T-helper 17 cell (primary cell): ENCODE measurements at regions not wholly inside any gene's neighbourhood (a gene's known extent, or its start where the extent isn't known, plus 50 kb on each side); places are given as distances from the start of the nearest gene placed in this dataset.

Experiments used
- ATAC-seq: fragments of 150-1000 bp; cut with Tn5 transposase; 2 replicates; pipeline ENCODE4 v1.10.0; 2021; ENCODE audit warnings: mild to moderate bottlenecking, moderate library complexity
- DNase-seq, 3 donors: peaks; one replicate each; pipeline versions ENCODE4 v3.0.0 to v3.0.0-alpha.2; 2020 to 2021
- H3K9me3 ChIP-seq: one replicate; pipeline ENCODE4 v1.7.0; 2013; ENCODE audit warnings: low read length, mild to moderate bottlenecking; ENCODE audit not compliant: control insufficient read depth, poor library complexity, severe bottlenecking
- H3K27ac Mint-ChIP-seq: one replicate; pipeline ENCODE4 v1.8.0; 2022; ENCODE audit warnings: mild to moderate bottlenecking, moderate library complexity, mixed read lengths
- H3K27me3 Mint-ChIP-seq: one replicate; pipeline ENCODE4 v1.8.0; 2022; ENCODE audit warnings: mixed read lengths
- H3K36me3 Mint-ChIP-seq: one replicate; pipeline ENCODE4 v1.8.0; 2022; ENCODE audit warnings: low read depth, mixed read lengths
- H3K4me1 Mint-ChIP-seq: one replicate; pipeline ENCODE4 v1.8.0; 2022; ENCODE audit warnings: mild to moderate bottlenecking, mixed read lengths
- H3K4me3 Mint-ChIP-seq: one replicate; pipeline ENCODE4 v1.8.0; 2022; ENCODE audit warnings: mild to moderate bottlenecking, moderate library complexity, mixed read lengths

DNA sequence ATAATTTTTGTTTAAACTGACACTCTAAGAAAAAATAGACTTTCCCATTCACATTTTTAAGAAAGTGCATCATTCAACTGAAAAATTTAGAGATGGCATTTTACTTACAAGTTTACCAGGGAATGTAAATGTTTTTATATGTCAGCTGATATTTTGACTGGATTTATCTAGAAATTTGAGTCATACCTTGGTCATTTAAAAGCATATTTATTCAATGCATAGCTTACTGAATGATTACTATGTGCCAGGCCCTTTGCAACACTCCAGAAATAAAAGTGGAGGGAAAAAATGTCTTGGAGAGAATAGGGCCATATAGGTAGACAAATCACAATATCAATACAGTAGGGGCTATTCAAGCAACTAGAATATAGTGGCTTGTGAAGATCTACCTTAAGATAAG, 98.4 kb upstream of the FAM3C start:
- Mint-ChIP-seq H3K4me3 (no peak overlapping the region), H3K4me1 (no peaks in the 10 kb centered on the region), H3K27ac (no peak overlapping the region), H3K36me3 (no peaks in the 10 kb centered on the region), H3K27me3 (no peaks in the 10 kb centered on the region)
- H3K9me3 ChIP-seq: no peaks in the 10 kb centered on the region
- no peak for DNase-seq
- ATAC-seq: no peak

DNA sequence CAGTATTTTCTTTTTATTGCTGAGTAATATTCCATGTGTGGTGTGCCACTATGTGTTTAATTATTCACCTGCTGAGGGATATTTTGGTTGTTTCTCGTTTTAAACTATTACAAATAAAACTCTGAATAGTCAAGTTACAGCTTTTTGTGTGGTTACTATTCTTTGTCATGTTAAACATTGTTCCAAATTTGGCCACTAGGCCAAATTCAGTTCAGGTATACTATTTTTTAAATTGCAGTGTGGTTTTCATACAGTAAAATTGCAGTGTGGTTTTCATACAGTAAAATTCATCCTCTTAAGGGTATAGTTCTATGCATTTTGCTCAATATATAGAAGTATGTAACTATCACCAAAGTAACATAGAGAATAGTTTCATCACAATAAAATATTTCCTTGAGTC, 97.4 kb upstream of the FAM3C start:
- Mint-ChIP-seq H3K27ac (no peak overlapping the region), H3K4me1 (no peaks in the 10 kb centered on the region), H3K4me3 (no peak overlapping the region), H3K27me3 (no peaks in the 10 kb centered on the region), H3K36me3 (no peaks in the 10 kb centered on the region)
- H3K9me3 ChIP-seq: no peaks in the 10 kb centered on the region
- ATAC-seq (no peak), DNase-seq (no peak)

DNA sequence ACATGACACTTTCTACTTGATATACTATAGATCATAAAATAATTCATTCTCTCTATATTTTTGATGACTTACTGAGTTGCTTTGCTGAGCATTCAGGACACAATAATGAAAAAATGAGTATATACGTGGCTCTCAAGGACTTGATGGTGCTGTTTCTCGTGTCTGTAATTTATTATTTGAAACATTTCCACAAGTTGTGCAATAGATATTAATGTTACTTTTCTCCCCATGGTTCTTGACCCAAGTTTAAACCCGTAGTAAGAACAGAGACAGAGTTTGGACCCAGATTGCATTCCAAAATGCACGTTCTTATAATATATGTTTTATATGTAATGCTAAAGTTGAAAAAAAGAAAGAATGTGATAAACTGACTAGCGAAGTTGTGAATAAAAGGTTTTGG, 94.2 kb upstream of the FAM3C start:
- no peak for ATAC-seq
- Mint-ChIP-seq H3K4me3 (no peak overlapping the region), H3K4me1 (peaks cover 6% of the 10 kb centered on the region), H3K27me3 (peaks cover 6% of the 10 kb centered on the region), H3K27ac (no peak overlapping the region), H3K36me3 (no peaks in the 10 kb centered on the region)
- no peak for DNase-seq
- H3K9me3 ChIP-seq: no peaks in the 10 kb centered on the region

DNA sequence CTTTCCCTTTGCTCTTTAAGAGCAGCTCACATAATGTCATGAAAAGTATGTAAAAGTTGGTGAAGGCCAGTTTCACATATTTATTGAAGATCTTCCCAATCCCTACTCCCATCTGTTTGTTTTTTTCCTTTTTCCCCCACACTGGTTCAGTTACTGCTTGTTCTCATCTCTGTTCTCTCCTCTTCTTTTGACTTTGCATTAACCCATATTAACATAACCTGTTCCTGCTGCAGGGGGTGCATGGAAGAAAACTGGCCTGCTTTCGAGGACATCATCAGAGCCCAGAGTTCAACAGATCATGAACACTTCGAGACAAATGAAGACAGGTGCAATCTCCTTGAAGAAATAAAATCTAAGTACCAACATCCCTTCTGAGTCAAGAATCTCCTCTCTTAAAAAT, 93.3 kb upstream of the FAM3C start:
- Mint-ChIP-seq H3K27ac (no peak overlapping the region), H3K4me1 (peaks cover 6% of the 10 kb centered on the region), H3K36me3 (no peaks in the 10 kb centered on the region), H3K27me3 (peaks cover 6% of the 10 kb centered on the region), H3K4me3 (no peak overlapping the region)
- ATAC-seq (no peak), DNase-seq (no peak)
- H3K9me3 ChIP-seq: no peaks in the 10 kb centered on the region

DNA sequence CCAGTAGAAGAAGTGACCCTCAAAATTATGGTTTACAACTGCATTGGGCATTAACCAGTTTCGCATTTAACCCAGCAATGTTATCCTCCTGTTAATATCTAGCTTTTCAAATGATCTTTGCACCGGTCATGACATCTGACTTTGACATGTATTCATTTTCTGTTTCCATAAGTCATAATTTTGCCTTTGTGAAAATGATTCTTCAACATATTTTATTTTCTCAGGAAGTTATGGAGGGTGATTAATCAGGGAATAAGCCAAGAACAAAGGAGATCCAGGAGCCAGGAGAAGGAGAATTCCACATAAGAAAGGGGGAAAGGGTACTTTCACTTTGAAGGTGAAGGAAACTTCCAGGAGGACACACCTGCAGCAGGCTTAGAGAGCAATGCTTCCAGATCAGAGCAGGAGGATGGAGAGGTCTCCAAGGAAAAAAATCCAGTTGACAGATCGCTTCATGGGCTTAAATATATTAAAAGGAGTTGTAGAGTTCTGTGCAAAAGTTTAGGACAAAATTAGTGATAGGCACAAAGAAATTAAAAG, 92.1 kb upstream of the FAM3C start:
- Mint-ChIP-seq H3K4me1 (peaks cover 6% of the 10 kb centered on the region), H3K4me3 (peak overlapping the region; percentile 70), H3K27ac (no peak overlapping the region), H3K36me3 (no peaks in the 10 kb centered on the region), H3K27me3 (peaks cover 6% of the 10 kb centered on the region)
- H3K9me3 ChIP-seq: no peaks in the 10 kb centered on the region
- ATAC-seq (no peak), DNase-seq (no peak)

DNA sequence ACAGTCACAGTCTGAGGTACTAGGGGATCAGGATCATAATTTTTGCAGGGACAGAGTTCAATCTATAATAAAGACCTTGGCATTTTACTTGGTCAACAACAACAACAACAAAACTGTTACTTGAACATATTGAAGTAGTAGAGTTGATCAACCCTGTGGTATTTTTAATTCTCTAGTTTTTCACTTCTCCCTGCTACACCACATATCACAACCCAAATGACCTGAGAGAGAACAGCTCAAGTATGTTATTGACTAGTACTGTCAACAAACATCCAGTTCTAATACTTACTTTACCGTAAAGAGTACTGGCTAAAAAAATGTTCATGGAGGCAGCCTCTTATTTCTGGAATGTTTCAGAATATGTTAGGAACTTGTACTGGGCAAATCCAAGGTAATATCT, 90.5 kb upstream of the FAM3C start:
- no peak overlapping the region for H3K4me3 Mint-ChIP-seq
- no peaks in the 10 kb centered on the region for H3K9me3 ChIP-seq
- H3K4me1 Mint-ChIP-seq: peaks cover 9% of the 10 kb centered on the region
- DNase-seq (no peak), ATAC-seq (no peak)
- no peaks in the 10 kb centered on the region for H3K36me3 Mint-ChIP-seq
- no peak overlapping the region for H3K27ac Mint-ChIP-seq
- peaks cover 6% of the 10 kb centered on the region for H3K27me3 Mint-ChIP-seq

DNA sequence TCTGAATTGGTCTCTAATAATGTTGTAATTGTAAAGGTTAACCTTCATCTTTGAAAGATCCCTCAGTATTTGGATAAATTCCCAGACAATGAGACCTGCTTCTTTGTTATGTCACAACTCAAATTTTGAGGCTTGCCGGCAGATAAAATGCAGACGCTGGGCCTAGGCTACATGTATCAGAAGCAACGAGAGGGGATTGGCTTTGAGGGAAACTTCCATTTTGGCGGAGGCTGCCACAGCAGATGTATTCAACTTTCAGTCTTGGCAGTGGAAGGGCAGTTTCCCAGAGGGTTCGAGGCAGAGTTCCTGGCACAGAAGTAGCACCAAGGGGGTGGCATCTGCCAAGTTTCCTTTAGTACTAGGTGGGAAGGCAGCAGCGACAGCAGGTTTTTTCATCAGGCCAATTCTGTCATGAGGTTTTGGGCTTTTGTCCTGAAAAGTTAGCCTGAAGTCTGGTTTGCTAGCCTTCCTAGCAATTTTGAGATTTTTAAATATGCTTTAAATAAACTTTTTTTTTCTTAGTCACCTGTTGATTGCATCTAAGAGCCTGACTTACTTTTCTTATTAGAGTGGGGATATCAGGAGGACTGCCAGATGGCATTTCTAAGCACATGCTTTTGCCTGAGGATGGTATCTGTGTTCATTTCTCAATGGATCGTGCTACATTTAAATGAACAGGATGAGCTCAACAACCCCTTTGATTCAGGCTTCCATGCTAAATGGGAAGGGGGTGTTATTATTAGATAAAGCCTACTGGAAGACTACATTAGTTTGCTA, 89.5 kb upstream of the FAM3C start:
- ATAC-seq: no peak
- Mint-ChIP-seq H3K4me1 (peaks cover 9% of the 10 kb centered on the region), H3K27ac (no peak overlapping the region), H3K36me3 (no peaks in the 10 kb centered on the region), H3K27me3 (peaks cover 6% of the 10 kb centered on the region), H3K4me3 (no peak overlapping the region)
- no peak for DNase-seq
- H3K9me3 ChIP-seq: no peaks in the 10 kb centered on the region

DNA sequence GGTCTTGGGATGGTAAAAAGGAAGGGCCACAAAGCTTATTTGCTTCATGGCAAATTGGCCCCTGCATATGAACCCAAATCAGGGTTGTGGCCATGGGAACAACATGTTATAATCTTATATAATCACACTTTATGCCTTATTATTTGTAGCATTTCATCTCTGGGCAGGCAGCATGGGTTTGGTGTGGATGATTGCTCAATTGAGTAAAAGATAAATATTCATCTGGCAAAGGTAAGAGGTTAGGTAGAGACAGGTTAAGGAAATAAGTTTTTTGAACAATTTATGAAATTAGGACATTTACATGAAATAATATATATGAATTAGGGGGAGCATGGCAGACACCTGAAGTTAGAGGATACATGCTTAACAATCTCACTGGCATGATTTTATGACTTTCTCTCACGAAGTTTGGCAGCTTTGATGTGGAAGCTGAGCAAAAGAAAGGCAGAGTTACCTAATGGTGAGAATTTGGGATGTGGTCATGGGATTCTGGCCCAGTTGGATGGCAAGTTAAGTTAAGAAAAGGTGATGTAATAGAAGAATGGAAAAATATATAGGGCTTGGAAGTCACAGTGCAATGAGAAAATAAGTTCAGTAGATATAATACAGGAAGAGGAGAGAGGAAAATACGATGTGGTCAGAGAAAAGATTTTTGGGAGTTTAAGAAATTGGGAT, 88.1 kb upstream of the FAM3C start:
- H3K27ac Mint-ChIP-seq: no peak overlapping the region
- no peak overlapping the region for H3K4me3 Mint-ChIP-seq
- peaks cover 6% of the 10 kb centered on the region for H3K27me3 Mint-ChIP-seq
- H3K9me3 ChIP-seq: no peaks in the 10 kb centered on the region
- no peak for ATAC-seq
- no peak for DNase-seq
- H3K36me3 Mint-ChIP-seq: no peaks in the 10 kb centered on the region
- peaks cover 9% of the 10 kb centered on the region for H3K4me1 Mint-ChIP-seq

DNA sequence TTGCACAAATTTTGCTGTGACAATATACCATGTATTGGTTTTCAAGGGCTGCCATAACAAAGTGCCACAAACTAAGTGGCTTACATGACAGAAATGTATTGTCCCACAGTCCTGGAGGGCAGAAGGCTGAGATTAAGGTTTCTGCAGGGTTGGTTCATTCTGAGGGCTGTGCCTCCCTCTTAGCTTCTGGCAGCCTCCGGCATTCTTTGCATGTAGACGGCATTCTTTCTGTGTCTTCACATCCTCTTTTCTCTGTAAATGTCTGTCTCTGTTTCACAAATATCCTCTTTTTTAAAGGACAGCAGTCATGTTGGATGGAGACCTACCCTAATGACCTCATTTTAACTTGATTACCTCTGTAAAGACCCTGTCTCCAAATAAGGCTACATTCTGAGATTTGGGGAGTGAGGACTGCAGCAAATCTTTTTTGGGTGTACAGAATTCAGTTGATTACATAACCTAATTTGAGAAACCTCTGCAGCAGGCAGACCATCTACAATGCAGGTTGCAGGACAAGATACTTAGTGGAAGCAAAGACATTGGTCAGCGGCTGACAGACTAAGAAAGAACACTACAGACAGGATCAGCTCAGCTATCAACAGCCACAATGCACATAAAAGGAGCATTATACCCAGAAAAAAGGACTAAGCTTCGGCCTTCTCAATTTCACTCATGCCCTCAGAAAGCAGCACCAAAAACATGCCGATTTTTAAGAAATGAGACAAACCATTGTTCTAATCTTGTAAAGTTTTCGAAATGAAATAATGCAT, 84.6 kb upstream of the FAM3C start:
- peaks cover 4% of the 10 kb centered on the region for H3K4me1 Mint-ChIP-seq
- ATAC-seq: no peak
- no peak overlapping the region for H3K27ac Mint-ChIP-seq
- no peak for DNase-seq
- H3K4me3 Mint-ChIP-seq: no peak overlapping the region
- H3K27me3 Mint-ChIP-seq: no peaks in the 10 kb centered on the region
- H3K36me3 Mint-ChIP-seq: no peaks in the 10 kb centered on the region
- no peaks in the 10 kb centered on the region for H3K9me3 ChIP-seq

DNA sequence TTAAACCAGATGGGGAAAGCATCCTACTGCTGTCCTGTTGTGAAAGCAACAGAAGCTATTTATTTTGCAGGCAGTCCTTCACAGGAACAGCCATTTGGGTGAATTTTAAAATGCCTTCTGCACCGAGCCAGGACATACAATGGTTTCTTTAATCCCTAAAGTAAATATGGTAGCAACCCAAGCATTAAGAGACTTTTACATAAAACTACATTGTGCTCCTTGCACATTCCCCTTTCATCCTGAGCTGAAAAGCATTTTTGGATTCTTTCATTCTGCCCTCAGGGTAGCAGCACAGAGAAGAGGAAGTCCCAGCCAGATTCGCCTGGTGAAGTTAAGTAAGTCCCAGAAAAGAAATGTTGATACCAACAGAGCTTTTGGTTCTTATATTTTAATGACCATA, 84.0 kb upstream of the FAM3C start:
- Mint-ChIP-seq H3K27ac (no peak overlapping the region), H3K27me3 (no peaks in the 10 kb centered on the region), H3K4me1 (peaks cover 2% of the 10 kb centered on the region), H3K4me3 (no peak overlapping the region), H3K36me3 (no peaks in the 10 kb centered on the region)
- no peaks in the 10 kb centered on the region for H3K9me3 ChIP-seq
- ATAC-seq (no peak), DNase-seq (no peak)

DNA sequence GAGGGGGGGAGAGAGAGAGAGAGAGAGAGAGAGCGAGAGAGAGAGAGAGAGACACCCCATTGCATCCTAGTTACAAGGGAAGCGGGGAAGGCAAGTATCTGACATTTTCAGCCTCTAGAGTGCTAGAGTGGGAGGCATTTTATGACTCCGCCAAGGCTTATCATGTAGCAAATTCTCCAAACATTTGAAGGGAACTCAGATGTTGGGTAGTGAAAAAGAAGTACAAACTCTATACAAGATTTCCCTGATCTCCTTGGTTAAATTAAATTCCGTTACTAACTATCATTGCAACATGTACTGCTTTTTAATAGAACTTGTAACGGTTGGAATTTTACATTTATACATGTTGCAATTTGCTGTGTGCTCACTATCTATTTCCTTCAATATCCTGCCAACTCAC, 83.4 kb upstream of the FAM3C start:
- H3K9me3 ChIP-seq: no peaks in the 10 kb centered on the region
- no peaks in the 10 kb centered on the region for H3K27me3 Mint-ChIP-seq
- no peak overlapping the region for H3K27ac Mint-ChIP-seq
- peaks cover 2% of the 10 kb centered on the region for H3K4me1 Mint-ChIP-seq
- DNase-seq (no peak), ATAC-seq (no peak)
- no peaks in the 10 kb centered on the region for H3K36me3 Mint-ChIP-seq
- H3K4me3 Mint-ChIP-seq: no peak overlapping the region

DNA sequence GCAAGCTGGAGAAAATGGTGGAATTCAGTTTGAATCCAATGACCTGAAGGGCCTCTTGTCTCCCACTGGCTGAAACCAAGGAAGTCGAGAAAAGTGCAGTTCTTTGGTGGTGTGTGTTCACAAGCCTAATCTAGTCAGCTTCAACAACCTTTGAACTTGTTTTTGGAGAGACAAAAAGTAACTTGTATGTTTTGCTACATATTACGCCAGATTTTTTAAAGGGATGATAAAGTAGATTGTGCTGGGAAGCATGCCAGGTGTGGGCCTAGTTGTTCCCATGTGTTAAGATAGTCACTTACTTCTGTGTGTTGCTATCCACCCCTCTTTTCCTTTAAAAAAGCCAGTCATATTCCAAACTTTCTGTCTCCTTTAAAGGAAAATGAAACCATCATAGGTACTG, 79.7 kb upstream of the FAM3C start:
- Mint-ChIP-seq H3K36me3 (no peaks in the 10 kb centered on the region), H3K27me3 (no peaks in the 10 kb centered on the region), H3K27ac (no peak overlapping the region), H3K4me1 (peaks cover 2% of the 10 kb centered on the region), H3K4me3 (no peak overlapping the region)
- H3K9me3 ChIP-seq: no peaks in the 10 kb centered on the region
- DNase-seq (no peak), ATAC-seq (no peak)

DNA sequence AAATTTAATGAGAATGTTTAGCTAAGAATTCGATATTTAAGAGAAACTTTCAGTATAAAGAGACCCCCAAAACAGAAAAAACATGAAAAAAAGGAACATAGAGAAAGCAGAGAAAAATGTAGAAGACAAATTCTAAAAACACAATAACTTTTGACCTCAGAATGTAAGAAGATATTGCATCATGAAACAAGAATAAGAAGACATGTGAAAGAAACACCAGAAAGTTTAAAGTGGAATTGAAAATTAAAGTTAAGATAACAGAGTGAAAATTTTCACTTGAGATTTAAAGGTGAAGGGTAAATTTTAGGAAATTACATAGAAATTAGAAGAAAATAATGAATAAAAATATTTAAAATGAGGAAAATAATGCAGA, 78.2 kb upstream of the FAM3C start:
- Mint-ChIP-seq H3K36me3 (no peaks in the 10 kb centered on the region), H3K27me3 (no peaks in the 10 kb centered on the region), H3K4me3 (no peak overlapping the region), H3K4me1 (peaks cover 2% of the 10 kb centered on the region), H3K27ac (no peak overlapping the region)
- no peak for DNase-seq
- no peak for ATAC-seq
- H3K9me3 ChIP-seq: no peaks in the 10 kb centered on the region
